GM13977 (cell line): ENCODE measurements at regions not wholly inside any gene's neighbourhood (a gene's known extent, or its start where the extent isn't known, plus 50 kb on each side); places are given as distances from the start of the nearest gene placed in this dataset.

Experiments used
- DNase-seq: peaks from one replicate; pipeline ENCODE4 v3.0.0; 2012; ENCODE audit warnings: low spot score
- in situ Hi-C: fragments of 300-500 bp; cut with MboI; formaldehyde crosslinking; loops from one replicate; pipeline ENCODE4 v1.12.0; 2022; ENCODE audit warnings: low sequenced_read_pairs, low pct_unique_long_range_greater_than_20kb, mixed read lengths, inconsistent platforms; ENCODE audit not compliant: unreplicated experiment
- TF ChIP-seq, protein P1 (sequence below): IDR thresholded peaks from 2 replicates; pipeline ENCODE4 v1.5.1; 2012; ENCODE audit warnings: mild to moderate bottlenecking, control low read depth; ENCODE audit not compliant: insufficient read depth; ENCODE audit errors: extremely low read depth, missing control alignments

DNA sequence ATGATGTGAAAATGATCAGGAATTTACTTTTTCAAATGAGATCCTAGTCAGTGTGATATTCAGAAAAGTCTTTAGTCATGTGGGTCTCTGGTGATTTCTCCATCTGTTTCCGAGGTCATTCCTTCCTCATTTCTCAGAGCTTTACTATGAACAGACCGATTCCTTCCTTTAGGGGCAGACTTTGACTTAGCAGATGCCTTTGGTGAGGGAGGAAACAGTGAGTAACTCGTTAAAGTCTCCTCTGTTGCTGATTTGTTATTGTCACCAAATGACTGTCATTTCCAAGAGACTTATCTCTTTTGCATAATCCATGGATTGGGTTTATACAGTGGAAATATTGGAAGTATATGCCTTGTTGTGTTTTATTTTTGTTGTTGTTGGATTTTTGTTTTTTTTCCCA is 76.2 kb upstream of the CD99 start:
- TF ChIP-seq, protein P1, sequence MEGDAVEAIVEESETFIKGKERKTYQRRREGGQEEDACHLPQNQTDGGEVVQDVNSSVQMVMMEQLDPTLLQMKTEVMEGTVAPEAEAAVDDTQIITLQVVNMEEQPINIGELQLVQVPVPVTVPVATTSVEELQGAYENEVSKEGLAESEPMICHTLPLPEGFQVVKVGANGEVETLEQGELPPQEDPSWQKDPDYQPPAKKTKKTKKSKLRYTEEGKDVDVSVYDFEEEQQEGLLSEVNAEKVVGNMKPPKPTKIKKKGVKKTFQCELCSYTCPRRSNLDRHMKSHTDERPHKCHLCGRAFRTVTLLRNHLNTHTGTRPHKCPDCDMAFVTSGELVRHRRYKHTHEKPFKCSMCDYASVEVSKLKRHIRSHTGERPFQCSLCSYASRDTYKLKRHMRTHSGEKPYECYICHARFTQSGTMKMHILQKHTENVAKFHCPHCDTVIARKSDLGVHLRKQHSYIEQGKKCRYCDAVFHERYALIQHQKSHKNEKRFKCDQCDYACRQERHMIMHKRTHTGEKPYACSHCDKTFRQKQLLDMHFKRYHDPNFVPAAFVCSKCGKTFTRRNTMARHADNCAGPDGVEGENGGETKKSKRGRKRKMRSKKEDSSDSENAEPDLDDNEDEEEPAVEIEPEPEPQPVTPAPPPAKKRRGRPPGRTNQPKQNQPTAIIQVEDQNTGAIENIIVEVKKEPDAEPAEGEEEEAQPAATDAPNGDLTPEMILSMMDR, result no peak
- in situ Hi-C loops, result no loop called here
- DNase-seq, result no peak

DNA sequence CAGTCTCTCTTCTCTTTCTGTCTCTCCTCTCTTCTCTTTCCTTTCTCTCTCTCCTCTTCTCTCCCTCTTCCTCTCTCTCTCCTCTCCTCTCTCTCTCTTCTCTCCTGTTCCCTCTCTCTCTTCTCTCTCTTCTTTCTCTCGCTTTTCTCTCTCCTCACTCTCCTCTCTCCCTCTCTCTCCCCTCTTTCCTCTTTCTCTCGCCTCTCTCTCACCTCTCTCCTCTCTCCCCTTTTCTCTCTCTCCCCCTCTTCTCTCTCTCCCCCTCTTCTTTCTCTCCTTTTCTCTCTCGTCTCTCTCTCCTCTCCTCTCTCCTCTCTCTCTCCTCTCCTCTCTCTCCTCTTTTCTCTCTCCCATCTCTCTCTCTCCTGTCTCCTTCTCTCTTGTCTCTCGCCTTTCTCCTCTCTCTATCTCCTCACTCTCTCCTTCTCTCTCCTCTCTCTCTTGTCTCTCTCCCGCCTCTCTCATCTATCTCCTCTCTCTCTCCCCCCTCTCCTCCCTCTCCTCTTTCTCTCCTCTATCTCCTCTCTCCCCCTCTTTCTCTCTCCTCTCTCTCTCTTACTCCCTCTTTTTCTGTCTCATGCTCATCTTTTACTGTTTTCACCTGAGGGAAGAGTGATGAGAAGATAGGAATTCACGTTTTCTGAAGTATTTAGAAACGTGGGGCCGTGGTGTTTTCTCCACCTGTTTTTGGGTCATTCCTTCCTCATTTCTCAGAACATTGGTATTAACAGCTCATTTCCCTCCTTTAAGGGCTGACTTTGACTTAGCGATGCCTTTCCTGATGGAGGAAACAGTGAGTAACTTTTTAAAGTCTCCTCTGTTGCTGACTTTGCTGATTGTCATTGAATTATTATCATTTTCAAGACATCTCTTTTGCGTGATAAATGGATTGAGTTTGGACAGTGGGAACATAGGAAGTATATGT is 80.6 kb upstream of the CD99 start:
- DNase-seq, result no peak
- TF ChIP-seq, protein P1, result no peak
- in situ Hi-C loops, result no loop called here

DNA sequence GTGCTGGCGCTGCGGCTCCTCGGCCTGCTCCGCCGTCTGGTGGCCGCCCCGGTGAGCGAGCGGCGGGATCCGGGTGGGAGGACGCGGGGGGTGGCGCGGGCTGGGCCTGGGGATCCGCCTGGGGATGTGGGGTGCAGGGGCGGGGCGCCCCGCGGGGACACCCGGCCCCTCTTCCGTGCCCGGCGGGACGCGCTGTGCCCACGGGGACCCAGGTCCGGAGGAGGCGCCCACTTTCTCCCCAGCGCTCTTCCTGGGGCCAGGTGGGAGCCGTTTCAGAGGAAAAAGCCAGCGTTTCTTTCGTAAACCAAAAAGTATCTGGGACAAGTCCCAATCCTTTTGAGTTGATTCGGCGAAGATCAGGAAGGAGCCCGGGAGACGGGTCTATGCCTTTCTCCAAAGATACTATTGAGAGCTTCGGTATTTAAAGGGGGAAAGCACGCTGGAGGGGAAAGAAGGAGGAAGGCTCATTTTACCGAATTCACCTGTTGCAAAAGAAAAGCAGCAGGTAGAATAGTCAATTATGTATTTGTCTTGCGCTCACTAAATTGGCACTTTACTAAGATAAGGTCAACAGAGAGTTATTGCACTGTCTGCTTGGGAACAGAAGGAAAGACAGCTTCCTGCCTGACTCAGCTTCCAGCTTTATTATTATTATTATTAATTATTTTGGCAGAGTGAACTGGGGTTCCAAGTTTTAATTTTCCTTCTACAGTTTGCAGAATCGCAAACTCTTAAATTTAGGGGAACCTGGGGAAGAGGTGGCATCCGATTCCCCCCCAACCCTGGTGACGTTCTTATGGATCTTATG is 81.5 kb upstream of the CD99 start:
- in situ Hi-C loops, result loop anchor here (10.0 kb wide), 1 partner anchor 945 kb away; no protein-coding TSS in a partner anchor
- no peak for DNase-seq
- TF ChIP-seq, protein P1, result no peak

DNA sequence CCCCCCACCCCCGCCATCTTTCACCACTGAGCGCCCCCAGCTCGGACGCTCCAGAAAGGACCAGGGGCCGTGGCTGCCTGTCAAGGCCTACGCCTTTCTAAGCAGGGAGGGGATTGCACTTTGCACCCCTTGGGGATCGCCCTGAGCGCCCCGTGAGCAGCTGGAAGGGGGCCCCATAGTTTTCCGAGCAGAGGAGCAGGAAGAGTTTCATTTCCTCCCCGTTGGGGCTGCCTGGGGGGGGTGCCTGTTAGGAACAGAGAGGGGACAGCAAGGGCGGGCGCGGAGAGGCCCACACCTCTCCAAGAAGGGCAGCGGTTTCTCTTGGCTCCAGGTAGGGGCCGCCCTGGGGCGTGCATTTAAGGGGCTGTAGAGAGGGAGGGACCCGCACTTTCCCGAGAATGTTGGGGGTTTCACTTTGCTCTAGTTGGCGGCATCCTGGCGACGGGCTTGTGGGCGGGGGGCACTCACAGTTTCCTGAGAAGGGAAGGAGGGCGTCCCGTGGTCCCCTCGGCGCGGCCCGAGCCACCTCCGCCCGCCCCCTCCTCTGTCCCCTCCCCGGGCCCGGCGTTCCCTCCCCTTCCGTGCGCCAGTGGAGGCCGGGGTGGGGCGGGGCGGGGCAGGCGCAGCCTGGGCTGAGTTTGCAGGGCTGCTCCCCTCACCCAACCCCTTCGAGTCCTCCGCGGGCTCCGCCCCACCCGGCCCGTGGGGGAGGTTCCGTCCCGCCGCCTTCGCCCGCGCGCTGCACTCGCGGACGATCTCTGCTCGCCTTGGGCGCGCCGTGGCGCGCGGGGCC is 82.3 kb upstream of the CD99 start:
- TF ChIP-seq, protein P1, result peak; percentile 21
- in situ Hi-C loops, result loop anchor here (10.0 kb wide), 1 partner anchor 944 kb away; no protein-coding TSS in a partner anchor
- peak; percentile 95 for DNase-seq

DNA sequence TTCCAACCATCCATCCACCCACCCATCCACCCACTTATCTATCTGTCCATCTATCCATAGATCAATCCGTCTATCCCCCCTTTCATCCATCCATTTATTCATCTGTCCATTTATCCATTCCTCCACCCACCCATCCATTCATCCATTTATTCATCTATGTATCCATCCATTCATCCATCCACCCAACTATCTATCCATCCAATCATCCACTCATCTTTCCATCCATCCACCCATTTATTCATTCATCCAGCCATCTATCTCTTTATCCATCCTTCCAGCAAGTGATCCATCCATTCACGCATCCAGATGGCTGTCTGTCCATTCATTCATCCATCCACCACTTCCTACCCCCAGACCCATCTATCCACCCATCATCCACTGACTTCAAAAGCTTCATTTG is 84.0 kb upstream of the CD99 start:
- DNase-seq, result no peak
- in situ Hi-C loops, result loop anchor here (10.0 kb wide), 1 partner anchor 942 kb away; no protein-coding TSS in a partner anchor
- TF ChIP-seq, protein P1, result no peak

DNA sequence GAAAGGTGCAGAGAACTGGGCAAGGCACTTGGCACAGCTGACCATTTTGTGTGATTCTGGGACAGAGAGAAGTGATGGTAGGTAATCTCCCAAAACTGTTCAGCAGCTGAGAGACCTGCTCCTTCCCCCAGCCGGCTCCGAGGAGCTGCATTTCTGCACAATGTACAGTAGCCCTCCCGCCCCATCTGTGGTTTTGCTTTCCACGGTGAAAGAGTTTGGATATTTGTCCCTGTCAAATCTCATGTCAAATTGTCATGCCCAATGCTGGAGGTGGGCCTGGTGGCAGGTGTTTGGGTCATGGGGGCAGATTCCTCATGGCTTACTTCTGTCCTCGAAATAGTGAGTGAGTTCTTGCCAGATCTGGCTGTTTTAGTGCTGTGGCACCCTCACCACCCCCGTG is 90.5 kb upstream of the CD99 start:
- TF ChIP-seq, protein P1, result no peak
- in situ Hi-C loops, result loop anchor here (10.0 kb wide), 1 partner anchor 936 kb away; no protein-coding TSS in a partner anchor
- no peak for DNase-seq
